AML-193 (cell line): ENCODE measurements at regions not wholly inside any gene's neighbourhood (a gene's known extent, or its start where the extent isn't known, plus 50 kb on each side); places are given as distances from the start of the nearest gene placed in this dataset.
"Not testable (repeated sequence)": the region's sequence is repeated elsewhere in the genome, so short reads cannot be mapped to it uniquely, and the experiment has no call there.

Source experiments
- DNase-seq, 2 experiments: peaks; one replicate each; lab custom pipeline; 2025; lab: John Stamatoyannopoulos, UW

DNA sequence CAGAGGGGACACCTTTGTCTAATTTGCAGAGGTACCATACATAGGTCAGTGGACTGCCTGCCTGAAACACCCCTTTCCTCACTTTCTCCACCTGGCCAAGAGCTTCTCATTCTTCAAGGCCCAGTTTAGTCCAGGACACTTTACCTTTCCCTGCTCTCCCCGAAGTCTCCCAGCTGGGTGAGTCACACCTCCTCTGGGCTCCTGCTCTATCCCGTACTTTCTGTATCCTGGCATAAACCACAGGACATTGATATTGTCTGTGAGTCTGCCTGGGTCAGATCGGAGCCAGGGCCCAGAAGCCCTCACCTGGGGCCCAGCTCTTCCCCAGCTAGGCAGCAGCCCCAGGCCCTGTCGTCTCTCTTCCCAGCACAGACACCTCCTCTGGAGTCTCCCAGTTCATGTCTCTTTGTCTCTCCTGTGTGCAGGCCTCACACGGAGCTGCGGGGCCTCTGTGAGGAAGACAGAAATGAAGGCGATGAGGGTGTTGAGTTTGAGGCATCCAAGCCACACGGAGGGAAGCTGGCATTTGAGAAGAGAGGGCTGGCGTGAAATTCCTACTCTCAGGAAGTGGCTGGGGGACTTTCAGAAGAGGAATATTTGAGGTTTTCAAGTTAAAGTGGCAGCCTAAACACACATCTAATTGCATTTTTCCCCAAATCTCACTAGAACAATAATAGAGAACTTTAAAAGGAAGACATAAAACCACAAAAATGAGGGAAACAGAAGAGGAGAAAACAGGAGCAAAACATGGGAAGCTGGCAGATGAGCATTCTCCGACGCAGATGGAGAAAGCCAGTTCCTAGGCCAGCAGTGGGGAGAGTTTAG, 79.6 kb upstream of the LAPTM4A start:
- no peak for DNase-seq

DNA sequence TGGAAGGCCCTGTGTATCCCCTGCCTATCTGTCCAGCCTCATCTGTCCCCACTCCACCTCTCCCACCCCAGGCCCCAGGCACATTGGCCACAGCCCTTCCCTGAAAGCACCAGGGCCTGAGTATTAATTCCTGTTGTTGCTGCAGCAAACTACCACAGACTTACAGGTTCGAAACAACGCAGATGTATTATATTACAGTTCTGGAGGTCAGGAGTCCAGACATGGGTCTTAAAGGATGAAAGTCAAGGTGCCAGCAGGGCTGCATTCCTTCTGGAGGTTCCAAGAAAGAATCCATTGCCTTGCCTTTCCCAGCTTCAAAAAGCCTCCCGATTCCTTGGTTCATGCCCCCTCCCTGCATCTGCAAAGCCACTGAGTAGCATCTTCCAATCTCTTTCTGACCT, 78.7 kb upstream of the LAPTM4A start:
- no peak for DNase-seq

DNA sequence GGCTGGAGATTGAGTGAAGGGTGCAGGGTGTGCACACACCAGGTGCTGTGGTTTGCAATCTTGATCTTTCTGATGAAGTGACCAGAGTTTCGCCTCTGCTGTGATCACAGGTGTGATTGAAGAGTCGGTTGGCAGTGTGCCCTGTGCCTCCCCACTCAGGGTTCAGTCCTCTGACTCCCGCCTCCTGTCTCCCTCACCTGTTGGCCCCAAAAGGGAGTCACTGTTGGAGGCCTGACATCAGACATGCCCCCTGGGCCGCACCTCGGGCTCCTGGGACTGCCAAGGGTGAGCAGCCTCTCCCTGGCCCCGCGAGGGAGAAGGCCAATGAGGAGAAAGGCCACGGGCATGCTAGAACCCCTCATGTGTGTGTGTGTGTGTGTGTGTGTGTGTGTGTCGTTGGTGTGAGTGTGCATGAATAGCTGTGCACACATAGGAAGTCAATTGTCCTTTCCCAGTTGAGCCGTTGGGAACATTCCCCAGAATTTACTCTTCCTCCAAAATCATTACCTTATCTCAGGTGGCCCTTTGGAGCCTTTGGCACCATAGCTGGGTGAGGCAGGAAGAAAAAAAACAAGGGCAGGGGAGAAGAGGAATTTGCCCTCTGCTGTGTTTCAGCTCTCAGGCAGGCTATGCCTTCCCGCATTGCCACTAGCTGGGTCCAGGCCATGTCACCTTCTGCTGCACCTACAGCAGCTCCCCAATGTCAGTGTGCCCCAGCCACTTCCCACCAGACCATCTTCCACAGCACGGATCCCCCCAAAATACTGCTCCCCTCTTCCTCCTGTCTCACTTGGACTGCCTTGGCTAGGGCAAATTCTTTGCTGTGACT, 78.1 kb upstream of the LAPTM4A start:
- no peak for DNase-seq

- no peak for DNase-seq
Observed at GRCh38 chr2:20128506-20129330, 77.3 kb upstream of the LAPTM4A start.

GRCh38 chr2:20126469-20126868, 75.0 kb upstream of the LAPTM4A start:
- no peak for DNase-seq

GRCh38 chr2:20126040-20126439, 74.6 kb upstream of the LAPTM4A start:
- DNase-seq: no peak

DNA sequence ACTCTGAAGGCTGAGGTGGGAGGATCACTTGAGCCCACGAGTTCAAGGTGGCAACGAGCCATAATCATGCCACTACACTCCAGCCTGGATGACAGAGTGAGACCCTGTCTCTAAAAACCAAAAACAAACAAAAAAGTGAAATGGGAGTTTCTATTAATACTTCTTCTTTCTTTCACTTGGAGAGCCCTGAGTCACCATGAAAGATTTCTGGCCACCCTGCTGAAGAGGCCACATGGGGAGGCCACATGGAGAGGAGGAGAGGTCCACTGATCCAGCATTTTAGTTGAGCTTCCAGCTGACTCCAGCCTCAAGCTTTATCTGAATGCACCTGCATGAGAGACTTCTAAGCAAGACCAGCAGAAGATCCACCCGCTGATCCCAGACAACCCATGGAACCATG, 74.2 kb upstream of the LAPTM4A start:
- no peak for DNase-seq

DNA sequence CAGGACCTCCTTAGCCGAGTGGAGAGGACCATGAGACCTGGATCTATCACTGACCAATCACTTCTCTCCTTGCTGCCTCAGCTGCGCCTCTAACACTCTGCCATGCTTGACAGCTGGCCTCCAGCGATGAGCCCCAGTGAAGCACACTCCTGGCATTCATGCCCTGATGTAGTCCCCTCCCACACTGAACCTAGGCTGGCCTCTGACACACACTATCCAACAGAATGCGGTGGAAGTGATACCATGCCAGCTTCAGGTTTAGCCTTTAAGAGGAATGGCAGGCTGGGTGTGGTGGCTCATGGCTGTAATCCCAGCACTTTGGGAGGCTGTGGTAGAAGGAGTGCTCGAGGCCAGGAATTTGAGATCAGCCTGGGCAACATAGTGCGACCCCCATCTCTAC, 73.7 kb upstream of the LAPTM4A start:
- no peak for DNase-seq

GRCh38 chr2:20123871-20124594, 72.6 kb upstream of the LAPTM4A start:
- no peak for DNase-seq

- no peak for DNase-seq
Observed at GRCh38 chr2:20122864-20123263, 71.4 kb upstream of the LAPTM4A start.

GRCh38 chr2:20120569-20121416, 69.4 kb upstream of the LAPTM4A start:
- DNase-seq: no peak

DNA sequence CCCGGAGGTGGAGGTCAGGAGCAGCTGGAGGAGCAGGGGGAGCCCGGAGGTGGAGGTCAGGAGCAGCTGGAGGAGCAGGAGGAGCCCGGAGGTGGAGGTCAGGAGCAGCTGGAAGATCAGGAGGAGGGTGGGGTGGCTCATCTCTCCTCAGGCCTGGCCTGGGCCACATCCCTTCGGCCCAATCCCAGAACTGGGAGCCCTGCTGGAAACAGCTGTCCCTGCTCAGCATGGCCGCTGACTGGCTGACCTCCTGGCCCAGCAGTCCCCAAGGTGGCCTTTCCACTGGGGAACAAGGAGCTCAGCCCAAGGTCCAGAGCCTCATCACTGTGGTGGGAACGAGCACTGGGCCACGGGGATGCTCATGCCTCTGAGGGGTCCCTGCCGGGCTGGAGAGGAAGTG, 66.6 kb upstream of the LAPTM4A start:
- DNase-seq: no peak

GRCh38 chr2:20115902-20116301, 64.5 kb upstream of the LAPTM4A start:
- DNase-seq: no peak

DNA sequence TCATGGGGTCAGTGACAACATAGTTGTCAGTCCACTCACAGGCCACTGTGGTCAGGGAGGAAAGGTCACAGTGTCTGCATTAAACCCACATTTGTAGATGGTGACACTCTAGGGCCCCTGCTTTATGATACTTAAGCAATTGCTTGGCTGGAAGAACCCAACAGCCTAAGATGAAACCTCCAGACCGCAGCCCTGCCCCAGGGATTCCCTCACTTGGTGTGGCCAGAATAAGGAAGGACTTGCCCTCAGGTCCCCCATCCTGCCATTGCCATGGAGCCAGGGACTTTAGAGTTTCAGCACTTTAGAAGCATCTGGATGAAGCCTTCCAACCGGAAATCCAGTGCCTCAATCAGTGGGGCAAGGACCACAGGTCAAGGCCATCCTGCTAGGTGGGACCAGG, 63.9 kb upstream of the LAPTM4A start:
- DNase-seq: no peak

- no peak for DNase-seq
Observed at GRCh38 chr2:20113986-20114938, 62.8 kb upstream of the LAPTM4A start.

DNA sequence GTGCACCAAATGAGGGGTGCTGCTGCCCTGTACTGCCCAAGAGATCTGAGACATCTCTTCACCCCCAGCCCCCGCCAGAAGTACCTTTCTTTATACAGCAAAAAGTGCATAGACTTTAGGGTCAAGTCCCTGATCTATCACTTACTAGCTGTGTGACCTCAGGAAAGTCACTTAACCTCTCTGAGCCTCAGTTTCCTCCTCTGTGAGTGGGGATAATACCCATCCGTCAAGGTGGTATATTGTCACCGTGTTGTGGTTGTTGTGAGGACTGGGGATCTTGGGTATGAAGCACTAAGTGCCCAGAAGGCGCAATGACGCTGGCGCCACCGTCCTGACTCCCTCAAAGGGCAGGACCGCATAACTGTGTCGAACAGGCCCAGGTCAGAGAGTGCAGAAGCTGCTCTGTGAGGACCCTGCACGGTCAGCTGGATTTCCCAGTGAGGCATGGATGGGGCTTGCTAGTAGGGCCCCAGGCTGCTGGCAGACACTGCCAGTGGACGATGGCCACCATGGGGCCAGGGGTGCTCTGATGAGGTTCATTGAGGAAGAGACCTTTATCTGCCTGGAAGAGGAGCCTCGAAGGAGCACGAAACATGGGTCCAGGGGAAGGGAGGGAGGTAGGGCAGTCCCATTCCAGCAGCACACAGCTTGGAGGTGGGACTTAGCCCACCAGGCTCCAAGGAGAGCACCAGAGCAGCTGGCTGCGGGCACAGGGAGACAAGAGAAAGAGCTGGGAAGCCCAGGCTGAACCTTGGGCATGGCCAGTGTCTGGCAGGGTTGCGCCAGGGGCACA, 61.8 kb upstream of the LAPTM4A start:
- DNase-seq: no peak

GRCh38 chr2:20112361-20112760, 60.9 kb upstream of the LAPTM4A start:
- not testable (repeated sequence) for DNase-seq

DNA sequence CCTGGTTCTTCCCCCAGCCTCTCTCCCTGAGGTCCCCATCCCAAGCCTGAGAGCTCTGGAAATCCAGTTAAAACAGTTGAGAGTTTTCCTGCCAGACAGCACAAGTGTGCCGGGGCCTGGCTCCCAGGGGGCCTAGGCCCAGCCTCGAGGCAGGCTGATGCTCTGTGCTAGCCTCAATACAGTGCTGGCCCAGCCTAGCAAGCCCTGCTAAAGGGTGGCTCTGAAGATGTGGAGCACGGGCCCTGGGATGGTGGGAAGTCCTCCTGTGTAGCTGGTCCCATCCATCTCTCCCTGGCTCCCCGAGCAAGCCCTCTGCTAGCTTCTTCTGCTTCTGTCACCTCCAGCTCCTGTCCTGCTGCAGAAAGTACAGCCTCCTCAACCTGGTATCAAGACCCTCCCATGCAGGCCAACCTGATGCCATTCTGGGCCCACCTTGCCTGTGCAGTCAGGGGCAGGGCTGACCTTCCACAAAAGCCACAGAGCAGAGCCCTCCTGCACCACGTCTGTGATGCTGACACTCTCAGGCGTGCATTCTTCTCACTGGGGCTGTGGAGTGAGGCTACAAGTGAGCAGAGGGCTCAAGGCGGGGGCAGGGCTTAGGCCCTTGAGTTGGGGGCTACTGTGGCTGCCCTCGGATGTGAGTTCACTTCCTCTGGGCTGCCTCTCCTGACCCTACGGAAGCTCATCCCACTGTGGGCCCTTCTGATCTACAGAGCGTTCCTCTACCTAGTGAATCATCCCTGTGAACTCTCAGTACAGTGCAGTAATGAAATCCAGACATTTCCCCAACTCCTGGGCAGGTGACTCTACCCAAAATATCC, 60.1 kb upstream of the LAPTM4A start:
- no peak for DNase-seq
